NCI-H510A treated with DMSO at 0.1 percent for 48 hours (cell line): ENCODE measurements at regions not wholly inside any gene's neighbourhood (a gene's known extent, or its start where the extent isn't known, plus 50 kb on each side); places are given as distances from the start of the nearest gene placed in this dataset.

Experiments
- DNase-seq: peaks from one replicate; lab custom pipeline; 2025; lab: John Stamatoyannopoulos, UW

- no peak for DNase-seq
These were observed 994.2 kb downstream of the UQCRFS1 start for GRCh38 chr19:28218728-28219127.

GRCh38 chr19:28217022-28217421 is 995.9 kb downstream of the UQCRFS1 start:
- DNase-seq = no peak

GRCh38 chr19:28213470-28214082 is 999.4 kb downstream of the UQCRFS1 start:
- no peak for DNase-seq

- no peak for DNase-seq
These were observed 1002.1 kb downstream of the UQCRFS1 start for GRCh38 chr19:28210886-28211285.

GRCh38 chr19:28208745-28209144 is 1004.2 kb downstream of the UQCRFS1 start:
- DNase-seq = no peak

GRCh38 chr19:28207244-28207643 is 1005.7 kb downstream of the UQCRFS1 start:
- no peak for DNase-seq

GRCh38 chr19:28201462-28201943 is 1011.4 kb downstream of the UQCRFS1 start:
- DNase-seq = no peak

- DNase-seq = no peak
These were observed 1013.6 kb downstream of the UQCRFS1 start for GRCh38 chr19:28199323-28199722.

GRCh38 chr19:28196961-28197360 is 1016.0 kb downstream of the UQCRFS1 start:
- DNase-seq = no peak

GRCh38 chr19:28196101-28196500 is 1016.9 kb downstream of the UQCRFS1 start:
- no peak for DNase-seq

GRCh38 chr19:28185646-28186045 is 1027.3 kb downstream of the UQCRFS1 start:
- DNase-seq = no peak

- DNase-seq = no peak
These were observed 1028.0 kb downstream of the UQCRFS1 start for GRCh38 chr19:28184997-28185396.

GRCh38 chr19:28176193-28176592 is 1036.8 kb downstream of the UQCRFS1 start:
- DNase-seq = no peak

- no peak for DNase-seq
These were observed 1041.0 kb downstream of the UQCRFS1 start for GRCh38 chr19:28171983-28172382.

- DNase-seq = no peak
These were observed 1042.9 kb downstream of the UQCRFS1 start for GRCh38 chr19:28170066-28170465.

- DNase-seq = no peak
These were observed 1043.6 kb downstream of the UQCRFS1 start for GRCh38 chr19:28169168-28169887.

- no peak for DNase-seq
These were observed 1044.4 kb downstream of the UQCRFS1 start for GRCh38 chr19:28168557-28168956.

GRCh38 chr19:28166025-28166424 is 1046.9 kb downstream of the UQCRFS1 start:
- no peak for DNase-seq

GRCh38 chr19:28164214-28164613 is 1048.7 kb downstream of the UQCRFS1 start:
- no peak for DNase-seq

GRCh38 chr19:28159065-28159464 is 1053.9 kb downstream of the UQCRFS1 start:
- DNase-seq = no peak

- DNase-seq = no peak
These were observed 1057.7 kb downstream of the UQCRFS1 start for GRCh38 chr19:28155265-28155664.

- no peak for DNase-seq
These were observed 1058.9 kb downstream of the UQCRFS1 start for GRCh38 chr19:28154077-28154476.

GRCh38 chr19:28153123-28153522 is 1059.8 kb downstream of the UQCRFS1 start:
- no peak for DNase-seq

GRCh38 chr19:28152195-28152594 is 1060.8 kb downstream of the UQCRFS1 start:
- DNase-seq = no peak
